ENCODE measurements at regions not wholly inside any gene's neighbourhood (a gene's known extent, or its start where the extent isn't known, plus 50 kb on each side); places are given as distances from the start of the nearest gene placed in this dataset.

- no peaks in the 10 kb centered on the region for H3K9me3 ChIP-seq (replicated peaks; ENCODE audit: insufficient read depth, low read length)
Measured at GRCh38 chr5:63629951-63630630, 332.2 kb downstream of the HTR1A start.

GRCh38 chr5:63613442-63613841, 348.8 kb downstream of the HTR1A start:
- no peaks in the 10 kb centered on the region for H4K20me1 ChIP-seq (ENCODE audit: insufficient read depth, low read length)
- no peak overlapping the region for H2AFZ ChIP-seq (ENCODE audit: low read length)
- no peak overlapping the region for H3K4me2 ChIP-seq (ENCODE audit: low read depth, low read length)
- no peaks in the 10 kb centered on the region for H3K36me3 ChIP-seq (replicated peaks; ENCODE audit: insufficient read depth, low read length)
- no peaks in the 10 kb centered on the region for H3K9me2 ChIP-seq (replicated peaks; ENCODE audit: insufficient read depth, low read length)
- H3K27ac ChIP-seq (ENCODE audit: low read length) = no peak overlapping the region
- no peaks in the 10 kb centered on the region for H3F3A ChIP-seq (ENCODE audit: insufficient read depth, low read length)
- no peak for TF ChIP-seq EZH2 (optimal IDR thresholded peaks at IDR 0.05; ENCODE audit: low read depth, low read length)
- no peak for TF ChIP-seq EZH2phosphoT487 (IDR thresholded peaks at IDR 0.05; ENCODE audit: low read length)
- no peak for TF ChIP-seq CTCF (IDR thresholded peaks at IDR 0.05; ENCODE audit: low read length)
- no peak for DNase-seq
- H3K27me3 ChIP-seq (replicated peaks; ENCODE audit: insufficient read depth, low read length) = no peaks in the 10 kb centered on the region
- no peaks in the 10 kb centered on the region for H3K9me3 ChIP-seq (replicated peaks; ENCODE audit: insufficient read depth, low read length)
- H3K4me3 ChIP-seq (ENCODE audit: low read length) = no peak overlapping the region
- H3K4me1 ChIP-seq (ENCODE audit: low read length) = no peaks in the 10 kb centered on the region
- no peaks in the 10 kb centered on the region for H3K79me2 ChIP-seq (ENCODE audit: low read length)
- H3K9ac ChIP-seq (ENCODE audit: low read length) = no peak overlapping the region

More at GRCh38 chr5:63629951-63630630, 332.2 kb downstream of the HTR1A start:
- no peak for DNase-seq
- no peaks in the 10 kb centered on the region for H3K4me1 ChIP-seq (ENCODE audit: low read length)
- no peak overlapping the region for H3K4me2 ChIP-seq (ENCODE audit: low read depth, low read length)
- H3K4me3 ChIP-seq (ENCODE audit: low read length) = no peak overlapping the region
- H3K79me2 ChIP-seq (ENCODE audit: low read length) = no peaks in the 10 kb centered on the region
- TF ChIP-seq CTCF (IDR thresholded peaks at IDR 0.05; ENCODE audit: low read length) = no peak
- no peak for TF ChIP-seq EZH2phosphoT487 (IDR thresholded peaks at IDR 0.05; ENCODE audit: low read length)
- no peak for TF ChIP-seq EZH2 (optimal IDR thresholded peaks at IDR 0.05; ENCODE audit: low read depth, low read length)
- H3K27ac ChIP-seq (ENCODE audit: low read length) = no peak overlapping the region
- H3K27me3 ChIP-seq (replicated peaks; ENCODE audit: insufficient read depth, low read length) = no peaks in the 10 kb centered on the region
- H3K9ac ChIP-seq (ENCODE audit: low read length) = no peak overlapping the region
- no peak overlapping the region for H2AFZ ChIP-seq (ENCODE audit: low read length)
- H3K9me2 ChIP-seq (replicated peaks; ENCODE audit: insufficient read depth, low read length) = no peaks in the 10 kb centered on the region
- no peaks in the 10 kb centered on the region for H3K36me3 ChIP-seq (replicated peaks; ENCODE audit: insufficient read depth, low read length)
- H4K20me1 ChIP-seq (ENCODE audit: insufficient read depth, low read length) = no peaks in the 10 kb centered on the region
- H3F3A ChIP-seq (ENCODE audit: insufficient read depth, low read length) = no peaks in the 10 kb centered on the region

- Histone ChIP-seq H3K4me2 (ENCODE audit: low read depth, low read length) (no peak overlapping the region), H3K9ac (ENCODE audit: low read length) (no peak overlapping the region), H4K20me1 (ENCODE audit: insufficient read depth, low read length) (no peaks in the 10 kb centered on the region), H3K36me3 (replicated peaks; ENCODE audit: insufficient read depth, low read length) (no peaks in the 10 kb centered on the region), H3K4me3 (ENCODE audit: low read length) (no peak overlapping the region), H3K9me3 (replicated peaks; ENCODE audit: insufficient read depth, low read length) (no peaks in the 10 kb centered on the region), H3K9me2 (replicated peaks; ENCODE audit: insufficient read depth, low read length) (no peaks in the 10 kb centered on the region), H3K27me3 (replicated peaks; ENCODE audit: insufficient read depth, low read length) (no peaks in the 10 kb centered on the region), H3F3A (ENCODE audit: insufficient read depth, low read length) (no peaks in the 10 kb centered on the region), H3K27ac (ENCODE audit: low read length) (no peak overlapping the region), H2AFZ (ENCODE audit: low read length) (no peak overlapping the region), H3K79me2 (ENCODE audit: low read length) (no peaks in the 10 kb centered on the region), H3K4me1 (ENCODE audit: low read length) (no peaks in the 10 kb centered on the region)
- TF ChIP-seq CTCF (IDR thresholded peaks at IDR 0.05; ENCODE audit: low read length) (no peak), EZH2 (optimal IDR thresholded peaks at IDR 0.05; ENCODE audit: low read depth, low read length) (no peak), EZH2phosphoT487 (IDR thresholded peaks at IDR 0.05; ENCODE audit: low read length) (no peak)
- DNase-seq = no peak
Measured at GRCh38 chr5:63603996-63604395, 358.2 kb downstream of the HTR1A start.
